ENCODE measurements at regions not wholly inside any gene's neighbourhood (a gene's known extent, or its start where the extent isn't known, plus 50 kb on each side); places are given as distances from the start of the nearest gene placed in this dataset.

DNA sequence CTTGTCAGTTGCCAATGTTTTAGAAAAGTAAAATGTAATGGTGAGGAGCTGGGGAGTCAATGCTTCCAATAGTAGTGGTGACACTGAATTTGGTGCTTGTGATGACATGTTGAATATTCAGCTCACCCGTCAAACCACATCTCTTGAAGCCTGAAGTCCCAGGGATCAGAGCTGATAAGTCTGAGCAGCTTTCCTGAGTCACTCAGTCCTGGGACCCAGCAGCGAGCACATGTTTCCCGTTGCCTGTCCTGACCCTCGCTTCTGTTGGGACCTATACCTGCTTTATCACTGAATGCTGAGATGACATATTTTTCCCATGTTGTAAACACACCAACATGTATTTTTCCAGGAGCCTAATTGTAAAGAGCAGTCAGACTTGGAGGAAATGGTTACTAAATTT is 693.6 kb downstream of the QKI start:
- Histone ChIP-seq H3K36me3 (no peaks in the 10 kb centered on the region), H3K9me3 (no peaks in the 10 kb centered on the region), H3K27ac (no peak overlapping the region), H3K27me3 (no peaks in the 10 kb centered on the region), H3K4me3 (no peak overlapping the region), H3K4me1 (peaks cover 22% of the 10 kb centered on the region)
- no peak for DNase-seq (ENCODE audit: low spot score in 2 of 2)
- TF ChIP-seq POLR2AphosphoS5 (IDR thresholded peaks at IDR 0.05) (no peak), POLR2A (IDR thresholded peaks at IDR 0.05) (no peak), EP300 (IDR thresholded peaks at IDR 0.05) (no peak)
- TF ChIP-seq, protein P1, sequence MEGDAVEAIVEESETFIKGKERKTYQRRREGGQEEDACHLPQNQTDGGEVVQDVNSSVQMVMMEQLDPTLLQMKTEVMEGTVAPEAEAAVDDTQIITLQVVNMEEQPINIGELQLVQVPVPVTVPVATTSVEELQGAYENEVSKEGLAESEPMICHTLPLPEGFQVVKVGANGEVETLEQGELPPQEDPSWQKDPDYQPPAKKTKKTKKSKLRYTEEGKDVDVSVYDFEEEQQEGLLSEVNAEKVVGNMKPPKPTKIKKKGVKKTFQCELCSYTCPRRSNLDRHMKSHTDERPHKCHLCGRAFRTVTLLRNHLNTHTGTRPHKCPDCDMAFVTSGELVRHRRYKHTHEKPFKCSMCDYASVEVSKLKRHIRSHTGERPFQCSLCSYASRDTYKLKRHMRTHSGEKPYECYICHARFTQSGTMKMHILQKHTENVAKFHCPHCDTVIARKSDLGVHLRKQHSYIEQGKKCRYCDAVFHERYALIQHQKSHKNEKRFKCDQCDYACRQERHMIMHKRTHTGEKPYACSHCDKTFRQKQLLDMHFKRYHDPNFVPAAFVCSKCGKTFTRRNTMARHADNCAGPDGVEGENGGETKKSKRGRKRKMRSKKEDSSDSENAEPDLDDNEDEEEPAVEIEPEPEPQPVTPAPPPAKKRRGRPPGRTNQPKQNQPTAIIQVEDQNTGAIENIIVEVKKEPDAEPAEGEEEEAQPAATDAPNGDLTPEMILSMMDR (IDR thresholded peaks at IDR 0.05), result no peak
- WGBS, result 79% methylated on average over 4 of the region's 4 CpGs

DNA sequence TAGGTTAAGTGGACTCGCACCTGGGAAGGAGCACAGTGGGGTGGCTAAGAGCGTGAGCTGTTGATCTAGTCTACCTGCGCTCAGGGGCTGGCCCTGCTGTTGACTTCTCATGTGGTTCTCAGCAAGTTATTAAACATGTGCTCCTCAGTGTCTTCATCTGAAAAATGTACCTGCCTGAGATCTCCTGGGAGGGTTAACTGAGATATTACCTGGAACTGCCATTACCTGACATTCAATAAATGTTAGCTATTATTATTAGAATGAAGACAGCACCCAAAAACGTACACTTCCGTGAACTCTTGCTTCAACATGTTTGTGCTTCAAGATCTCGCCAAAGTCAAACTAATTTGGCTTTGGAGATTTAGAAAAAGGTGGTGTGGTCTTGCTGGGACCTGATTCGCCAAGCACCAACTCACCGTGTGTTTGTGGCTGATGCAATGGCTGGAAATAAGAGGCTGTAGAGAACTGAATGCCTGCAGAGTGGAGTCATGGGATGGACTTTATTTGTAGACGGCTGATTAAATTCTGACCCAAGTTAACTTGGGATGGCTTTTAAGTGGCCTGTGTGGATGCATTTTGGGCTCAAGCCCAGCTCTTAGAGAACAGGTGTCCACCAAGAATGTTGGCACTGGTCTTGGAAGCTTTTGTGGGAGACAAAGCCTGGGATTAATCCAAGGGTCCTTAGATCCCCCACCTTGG is 692.9 kb downstream of the QKI start:
- Histone ChIP-seq H3K27ac (no peak overlapping the region), H3K27me3 (no peaks in the 10 kb centered on the region), H3K4me3 (no peak overlapping the region), H3K4me1 (peaks cover 22% of the 10 kb centered on the region), H3K9me3 (no peaks in the 10 kb centered on the region), H3K36me3 (no peaks in the 10 kb centered on the region)
- 69% methylated on average over 9 of the region's 9 CpGs for WGBS
- TF ChIP-seq, protein P1 (IDR thresholded peaks at IDR 0.05), result no peak
- TF ChIP-seq POLR2A (IDR thresholded peaks at IDR 0.05) (no peak), POLR2AphosphoS5 (IDR thresholded peaks at IDR 0.05) (no peak), EP300 (IDR thresholded peaks at IDR 0.05) (no peak)
- no peak for DNase-seq (ENCODE audit: low spot score in 2 of 2)

DNA sequence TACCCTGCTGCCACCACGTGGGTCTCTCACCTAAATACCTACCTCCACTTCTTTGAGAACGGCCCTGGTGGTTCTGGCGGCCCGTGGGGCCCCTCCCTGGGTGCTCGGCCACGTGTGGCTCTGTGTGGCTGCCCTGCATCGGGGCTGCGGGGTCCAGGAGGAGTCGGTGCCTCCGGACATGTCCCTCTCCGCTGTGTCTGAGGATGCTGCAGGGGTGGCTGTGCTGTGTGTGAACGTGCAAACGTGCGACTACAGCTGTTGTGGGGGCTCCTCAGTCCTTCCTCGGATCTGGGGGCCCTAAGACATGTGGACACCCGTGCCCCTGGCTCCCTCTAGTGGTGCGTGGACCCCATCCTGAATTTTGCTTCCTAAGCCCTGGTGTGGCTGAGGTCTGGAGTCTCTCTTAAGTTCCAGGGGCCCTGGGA is 691.8 kb downstream of the QKI start:
- TF ChIP-seq EP300 (IDR thresholded peaks at IDR 0.05) (no peak), POLR2AphosphoS5 (IDR thresholded peaks at IDR 0.05) (no peak), POLR2A (IDR thresholded peaks at IDR 0.05) (no peak)
- TF ChIP-seq, protein P1 (IDR thresholded peaks at IDR 0.05), result no peak
- DNase-seq (ENCODE audit: low spot score in 2 of 2), result no peak
- peaks cover 22% of the 10 kb centered on the region for H3K4me1 ChIP-seq
- no peak overlapping the region for H3K27ac ChIP-seq
- WGBS, result 80% methylated on average over 7 of the region's 17 CpGs
- no peaks in the 10 kb centered on the region for H3K9me3 ChIP-seq
- H3K36me3 ChIP-seq, result no peaks in the 10 kb centered on the region
- no peak overlapping the region for H3K4me3 ChIP-seq
- no peaks in the 10 kb centered on the region for H3K27me3 ChIP-seq

DNA sequence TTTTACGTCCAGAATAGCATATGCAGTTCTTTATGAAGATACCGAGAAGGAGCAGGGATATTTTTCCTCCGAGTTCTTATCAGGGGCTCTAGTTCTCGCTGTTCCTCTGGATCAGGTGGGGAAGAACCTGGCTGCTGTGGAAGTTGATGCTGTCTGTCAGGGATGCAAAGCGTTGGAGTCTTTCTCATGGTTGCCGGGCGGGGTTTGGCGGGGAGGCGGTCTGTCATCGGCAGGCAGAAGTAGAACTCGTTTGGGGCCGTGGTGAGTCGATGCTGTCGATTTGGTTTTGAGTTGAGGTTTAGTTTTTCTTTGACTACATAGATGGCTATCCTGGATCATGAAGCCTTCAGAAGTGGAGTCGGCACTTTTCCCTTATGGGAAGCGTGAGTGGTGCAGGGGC is 691.2 kb downstream of the QKI start:
- no peak for DNase-seq (ENCODE audit: low spot score in 2 of 2)
- TF ChIP-seq POLR2AphosphoS5 (IDR thresholded peaks at IDR 0.05) (no peak), POLR2A (IDR thresholded peaks at IDR 0.05) (no peak), EP300 (IDR thresholded peaks at IDR 0.05) (no peak)
- TF ChIP-seq, protein P1 (IDR thresholded peaks at IDR 0.05), result no peak
- WGBS, result 94% methylated on average over 16 of the region's 16 CpGs

DNA sequence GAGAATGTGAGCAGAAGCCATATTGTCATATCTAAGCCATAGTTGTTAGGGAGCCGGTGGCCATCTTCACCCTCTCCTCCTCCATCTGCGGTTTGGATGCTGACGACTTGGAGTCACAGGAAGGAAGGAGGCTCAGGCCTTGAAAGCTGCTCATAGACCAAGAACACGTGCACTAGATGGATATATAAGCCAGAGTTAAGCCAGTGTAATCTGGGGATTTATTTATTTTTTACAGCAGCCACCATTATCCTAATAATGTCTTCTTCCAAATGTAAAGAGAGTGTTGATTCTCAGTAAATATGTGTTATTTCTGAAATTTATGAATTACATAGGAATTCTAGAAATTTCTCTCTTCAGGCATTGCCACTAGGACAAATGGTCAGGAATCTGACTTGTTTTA is 689.9 kb downstream of the QKI start:
- TF ChIP-seq, protein P1 (IDR thresholded peaks at IDR 0.05), result no peak
- TF ChIP-seq EP300 (IDR thresholded peaks at IDR 0.05) (no peak), POLR2AphosphoS5 (IDR thresholded peaks at IDR 0.05) (no peak), POLR2A (IDR thresholded peaks at IDR 0.05) (no peak)
- H3K4me3 ChIP-seq, result no peak overlapping the region
- no peak for DNase-seq (ENCODE audit: low spot score in 2 of 2)
- H3K4me1 ChIP-seq, result peaks cover 15% of the 10 kb centered on the region
- H3K27me3 ChIP-seq, result no peaks in the 10 kb centered on the region
- no peaks in the 10 kb centered on the region for H3K9me3 ChIP-seq
- no peaks in the 10 kb centered on the region for H3K36me3 ChIP-seq
- H3K27ac ChIP-seq, result no peak overlapping the region
- 93% methylated on average over 4 of the region's 4 CpGs for WGBS

More for the DNA sequence above, 691.2 kb downstream of the QKI start:
- Histone ChIP-seq H3K4me1 (peaks cover 22% of the 10 kb centered on the region), H3K4me3 (no peak overlapping the region), H3K36me3 (no peaks in the 10 kb centered on the region), H3K27ac (no peak overlapping the region), H3K9me3 (no peaks in the 10 kb centered on the region), H3K27me3 (no peaks in the 10 kb centered on the region)
